ENCODE measurements at regions not wholly inside any gene's neighbourhood (a gene's known extent, or its start where the extent isn't known, plus 50 kb on each side); places are given as distances from the start of the nearest gene placed in this dataset.

GRCh38 chr18:69175681-69176080 lies 225.0 kb upstream of the DOK6 start (continued):
- TF ChIP-seq ZNF462 (CRISPR knock-in tag; IDR thresholded peaks at IDR 0.05): no peak
- TF ChIP-seq STAT1 (IDR thresholded peaks at IDR 0.05; ENCODE audit: unreplicated experiment): no peak
- no peak for TF ChIP-seq EZH2 (IDR thresholded peaks at IDR 0.05; ENCODE audit: low read depth, unreplicated experiment)
- no peak for TF ChIP-seq POLR2AphosphoS5 (IDR thresholded peaks at IDR 0.05; ENCODE audit: low read depth)

- Histone ChIP-seq H3K36me3 (ENCODE audit: insufficient read depth) (no peaks in the 10 kb centered on the region), H3F3A (replicated peaks; ENCODE audit: low read depth) (no peaks in the 10 kb centered on the region), H3K4me3 (no peak overlapping the region), H3K27me3 (ENCODE audit: insufficient read depth) (no peaks in the 10 kb centered on the region), H3K4me1 (ENCODE audit: insufficient read depth) (no peaks in the 10 kb centered on the region), H2AFZ (peak overlapping the region; percentile 77; the same call in 1 of the 2 replicates), H3K27ac (ENCODE audit: low read depth) (no peak overlapping the region), H3K9me2 (ENCODE audit: insufficient read depth) (no peaks in the 10 kb centered on the region), H4K20me1 (replicated peaks; ENCODE audit: insufficient read depth) (no peaks in the 10 kb centered on the region), H3K79me2 (replicated peaks; ENCODE audit: insufficient read depth) (no peaks in the 10 kb centered on the region), H3K4me2 (no peak overlapping the region)
- ATAC-seq (no peak), DNase-seq (ENCODE audit: low spot score) (no peak)
- Mint-ChIP-seq H3K4me3 (no peak overlapping the region), H3K27ac (no peak overlapping the region), H3K27me3 (ENCODE audit: insufficient read depth, low read depth, poor library complexity) (peaks cover 2% of the 10 kb centered on the region), H3K4me1 (peaks cover 8% of the 10 kb centered on the region; the same call in 2 of the 3 replicates), H3K36me3 (ENCODE audit: low read depth) (no peaks in the 10 kb centered on the region; the same call in 2 of the 3 replicates), H3K9me3 (peaks cover 8% of the 10 kb centered on the region; the same call in 2 of the 3 replicates)
- TF ChIP-seq REST (IDR thresholded peaks at IDR 0.05; ENCODE audit: unreplicated experiment) (no peak), NANOG (IDR thresholded peaks at IDR 0.05; ENCODE audit: borderline replicate concordance) (no peak)
These were observed 223.9 kb upstream of the DOK6 start for GRCh38 chr18:69176741-69177140.
